T47D (cell line): ENCODE measurements at regions not wholly inside any gene's neighbourhood (a gene's known extent, or its start where the extent isn't known, plus 50 kb on each side); places are given as distances from the start of the nearest gene placed in this dataset.

Experiments used
- DNase-seq, 2 experiments: peaks; one replicate each; pipeline versions ENCODE4 v3.0.0 to v3.0.0-alpha.2; 2011 to 2012; ENCODE audit warnings: low read depth in 1 of 2, low spot score in 1 of 2
- JUND ChIP-seq: IDR thresholded peaks from 2 replicates; pipeline ENCODE4 v1.6.1; 2012; ENCODE audit warnings: low read depth
- in situ Hi-C: cut with HindIII; loops from 2 replicates; pipeline ENCODE4 v1.10.0; 2016; ENCODE audit warnings: low sequenced_read_pairs, low pct_unique_long_range_greater_than_20kb

- in situ Hi-C loops: no loop called here
- TF ChIP-seq JUND: no peak
- DNase-seq: no peak
Observed at GRCh38 chr7:106430535-106431455, 146.0 kb upstream of the NAMPT start.

- DNase-seq: peak in 1 of 2 experiments; percentile 37
- in situ Hi-C loops: no loop called here
- no peak for TF ChIP-seq JUND
Observed at GRCh38 chr7:106430103-106430502, 145.3 kb upstream of the NAMPT start.

DNA sequence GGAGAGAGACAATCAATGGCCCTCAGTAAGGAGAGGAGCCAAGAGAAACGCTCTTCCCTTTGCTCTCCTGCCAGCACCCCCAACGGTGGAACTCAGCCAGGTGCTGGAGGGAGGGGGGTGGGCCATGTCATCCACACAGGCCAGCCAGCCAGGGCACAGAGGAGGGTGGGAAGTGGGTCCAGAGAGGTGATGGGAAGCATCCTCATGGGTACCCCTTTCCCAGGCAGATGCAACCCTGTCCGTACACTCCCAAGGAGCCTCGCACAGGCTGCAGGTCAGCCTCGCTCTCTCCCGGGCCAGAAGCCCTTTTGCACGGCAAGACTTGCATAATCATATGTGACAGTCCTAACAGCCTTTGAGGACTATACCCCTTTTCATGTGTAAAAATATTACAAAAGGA is 142.0 kb upstream of the NAMPT start:
- no peak for TF ChIP-seq JUND
- in situ Hi-C loops: no loop called here
- DNase-seq: no peak

DNA sequence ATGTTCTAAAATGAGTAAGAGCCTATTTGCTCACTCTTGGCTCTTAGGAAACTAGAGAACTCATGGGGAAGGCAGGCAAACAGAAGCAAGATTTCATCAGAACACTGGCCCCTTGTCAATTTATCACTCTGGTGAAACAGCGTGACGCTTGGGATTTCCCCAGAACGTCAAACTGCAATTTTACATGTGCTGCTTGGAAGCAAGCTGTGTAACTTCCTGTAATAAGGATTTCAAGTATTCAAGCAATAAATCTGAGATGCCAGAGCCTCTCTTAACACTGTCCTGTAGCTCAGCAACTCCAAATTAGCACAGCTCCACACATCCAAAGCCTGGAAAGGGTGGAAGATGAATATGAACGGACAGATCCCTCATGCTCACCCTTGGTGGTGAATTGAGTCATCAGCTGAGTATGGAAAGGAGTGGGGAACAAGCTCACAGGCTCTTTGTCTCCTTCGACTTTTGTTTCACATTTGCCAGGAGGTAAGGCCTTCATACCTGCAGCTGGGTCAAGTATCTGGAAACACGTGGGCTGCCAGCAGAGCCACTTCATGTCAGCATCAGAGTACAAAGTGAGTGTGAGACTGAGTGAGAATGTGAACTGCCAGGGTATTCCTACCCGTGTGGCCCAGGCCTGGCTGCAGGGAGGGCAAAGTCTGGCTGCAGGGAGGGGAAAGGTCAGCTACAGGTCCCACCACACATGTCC is 140.4 kb upstream of the NAMPT start:
- in situ Hi-C loops: no loop called here
- no peak for TF ChIP-seq JUND
- peak in 1 of 2 experiments; percentile 29 for DNase-seq

DNA sequence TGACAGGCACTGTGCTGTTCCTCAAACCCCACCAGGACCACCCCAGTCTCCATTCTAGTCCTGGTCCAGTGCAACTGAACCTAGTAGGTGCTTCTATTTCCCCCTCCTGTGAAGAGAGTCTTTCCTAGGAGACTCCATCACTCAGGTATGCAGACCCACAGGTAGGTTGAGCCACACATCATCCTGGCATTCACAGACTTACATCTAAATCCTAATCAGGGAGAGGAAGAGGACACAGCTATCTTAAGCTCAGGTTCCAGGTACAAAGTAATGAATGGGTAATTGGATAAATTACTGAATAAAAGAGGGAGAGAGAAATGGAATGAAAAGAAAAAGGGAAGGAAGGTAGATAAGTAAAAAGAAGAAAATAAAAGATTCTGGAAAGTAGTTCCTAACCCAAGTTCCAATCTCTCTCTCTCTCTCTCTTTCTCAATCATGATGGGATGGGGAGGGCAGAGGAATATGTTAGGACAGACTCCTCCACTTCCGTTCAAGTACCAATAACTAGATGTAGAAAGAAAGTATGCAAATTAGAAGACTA is 139.8 kb upstream of the NAMPT start:
- TF ChIP-seq JUND: no peak
- in situ Hi-C loops: no loop called here
- DNase-seq: no peak

GRCh38 chr7:106423821-106424475 is 139.2 kb upstream of the NAMPT start:
- in situ Hi-C loops: no loop called here
- TF ChIP-seq JUND: no peak
- DNase-seq: no peak

- in situ Hi-C loops: no loop called here
- TF ChIP-seq JUND: no peak
- DNase-seq: no peak
Observed at GRCh38 chr7:106423111-106423510, 138.3 kb upstream of the NAMPT start.

GRCh38 chr7:106421181-106421762 is 136.5 kb upstream of the NAMPT start:
- in situ Hi-C loops: no loop called here
- DNase-seq: no peak
- no peak for TF ChIP-seq JUND

DNA sequence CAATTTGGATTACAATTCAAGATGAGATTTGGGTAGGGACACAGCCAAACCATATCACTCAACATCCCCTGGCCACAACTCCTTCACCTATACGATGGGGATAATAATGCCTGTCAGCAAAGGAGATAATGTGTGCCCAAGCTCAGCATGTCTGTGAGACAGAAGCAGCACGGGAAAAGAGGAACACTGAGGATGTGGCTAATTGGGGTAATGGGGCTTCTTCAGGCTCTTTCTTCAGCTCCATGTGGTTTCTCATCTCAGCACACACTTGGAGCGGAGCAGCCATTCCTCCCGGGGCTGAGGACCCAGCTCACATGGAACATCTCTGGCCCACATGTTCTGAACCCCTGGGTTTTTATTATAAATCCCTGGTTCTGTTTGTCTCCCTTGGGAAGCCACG is 136.0 kb upstream of the NAMPT start:
- in situ Hi-C loops: no loop called here
- no peak for TF ChIP-seq JUND
- no peak for DNase-seq

DNA sequence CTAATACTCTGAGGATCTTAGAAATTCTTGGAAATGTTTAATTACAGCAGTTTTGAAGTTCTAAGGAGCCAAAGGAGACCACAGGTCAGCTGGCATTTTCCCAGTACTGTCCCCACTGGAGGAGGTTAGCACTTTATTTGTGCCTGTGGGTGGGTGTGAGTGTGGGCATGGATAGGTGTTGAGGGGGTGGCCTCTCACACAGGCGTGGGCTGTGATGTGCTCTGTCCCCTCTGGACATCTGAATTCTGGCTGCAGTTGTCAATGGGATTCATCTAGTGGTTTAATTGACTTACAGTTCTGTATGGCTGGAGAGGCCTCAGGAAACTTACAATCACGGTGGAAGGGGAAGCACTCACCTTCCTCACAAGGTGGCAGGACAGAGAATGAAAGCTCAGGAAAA is 135.4 kb upstream of the NAMPT start:
- in situ Hi-C loops: no loop called here

GRCh38 chr7:106419455-106420182 is 134.8 kb upstream of the NAMPT start:
- in situ Hi-C loops: no loop called here
- DNase-seq: no peak
- no peak for TF ChIP-seq JUND

More for the DNA sequence above, 135.4 kb upstream of the NAMPT start:
- no peak for TF ChIP-seq JUND
- no peak for DNase-seq

DNA sequence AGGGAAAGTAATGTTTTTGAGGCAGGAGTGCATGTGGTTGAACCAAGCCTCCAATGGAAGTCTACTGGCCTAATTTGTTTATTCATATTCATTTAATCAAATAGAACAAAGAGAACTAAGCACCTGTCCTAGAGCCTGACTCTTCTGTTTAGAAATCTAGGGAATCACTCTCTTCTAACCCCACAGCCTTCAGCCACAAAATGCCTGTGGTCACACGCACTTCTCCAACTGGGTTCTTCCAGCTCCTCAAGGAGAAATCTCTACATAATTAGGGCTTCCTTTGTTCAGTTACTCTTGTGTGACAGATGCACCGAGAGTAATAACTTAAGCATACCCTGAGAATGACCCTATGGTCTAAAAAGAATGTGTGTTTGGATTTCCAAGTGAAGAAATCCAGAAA is 133.7 kb upstream of the NAMPT start:
- TF ChIP-seq JUND: no peak
- peak in 1 of 2 experiments; percentile 7 for DNase-seq
- in situ Hi-C loops: no loop called here
